Stimulated activated CD8-positive, alpha-beta memory T cell treated with anti-CD3 and anti-CD28 coated beads, Interleukin-2, amount 100 ng/mL, for 1 hour (primary cell): ENCODE measurements at regions not wholly inside any gene's neighbourhood (a gene's known extent, or its start where the extent isn't known, plus 50 kb on each side); places are given as distances from the start of the nearest gene placed in this dataset.

Experiments used
- DNase-seq, 2 donors: peaks; one replicate each; pipeline ENCODE4 v3.0.0-alpha.2; 2020; ENCODE audit warnings: low read depth in 2 of 2

DNA sequence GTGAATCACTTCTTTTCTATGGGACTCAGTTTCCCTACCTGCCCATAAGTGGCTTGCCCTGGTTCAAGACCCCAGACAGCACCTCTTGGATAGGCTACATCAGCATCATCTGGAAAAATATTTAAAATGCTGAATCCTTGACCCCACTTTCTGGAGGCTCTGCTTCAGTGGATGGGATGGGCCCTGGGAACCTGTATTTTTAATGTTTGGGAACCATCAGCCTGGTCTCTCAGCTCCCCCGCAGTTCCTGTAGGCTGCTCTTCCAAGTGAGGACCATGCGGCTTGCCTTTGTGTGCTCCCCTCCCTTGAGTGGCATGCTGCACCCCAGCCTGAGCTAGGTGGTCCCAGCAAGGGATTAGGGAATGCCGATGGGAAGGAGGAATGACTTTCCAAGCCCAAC, 68.3 kb upstream of the CRHR1 start:
- no peak for DNase-seq

DNA sequence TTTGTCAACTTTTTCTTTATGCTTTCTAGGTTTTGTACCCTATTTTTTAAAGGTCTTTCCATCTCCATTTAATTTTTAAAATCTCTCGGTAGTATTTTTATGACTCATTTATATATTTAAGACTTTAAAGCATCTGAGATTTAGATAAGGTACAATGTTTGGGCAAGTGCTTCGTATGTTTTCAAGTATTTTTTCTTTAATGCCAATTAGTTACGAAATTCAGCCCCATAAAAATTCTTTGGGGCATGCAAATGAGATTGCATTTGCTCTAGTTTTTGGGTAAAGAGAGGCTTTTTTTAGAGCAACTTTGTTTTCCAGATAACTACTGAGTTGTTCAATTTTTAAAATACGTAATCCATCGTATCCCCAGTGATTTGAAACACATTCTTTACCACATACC, 65.3 kb upstream of the CRHR1 start:
- DNase-seq: no peak

DNA sequence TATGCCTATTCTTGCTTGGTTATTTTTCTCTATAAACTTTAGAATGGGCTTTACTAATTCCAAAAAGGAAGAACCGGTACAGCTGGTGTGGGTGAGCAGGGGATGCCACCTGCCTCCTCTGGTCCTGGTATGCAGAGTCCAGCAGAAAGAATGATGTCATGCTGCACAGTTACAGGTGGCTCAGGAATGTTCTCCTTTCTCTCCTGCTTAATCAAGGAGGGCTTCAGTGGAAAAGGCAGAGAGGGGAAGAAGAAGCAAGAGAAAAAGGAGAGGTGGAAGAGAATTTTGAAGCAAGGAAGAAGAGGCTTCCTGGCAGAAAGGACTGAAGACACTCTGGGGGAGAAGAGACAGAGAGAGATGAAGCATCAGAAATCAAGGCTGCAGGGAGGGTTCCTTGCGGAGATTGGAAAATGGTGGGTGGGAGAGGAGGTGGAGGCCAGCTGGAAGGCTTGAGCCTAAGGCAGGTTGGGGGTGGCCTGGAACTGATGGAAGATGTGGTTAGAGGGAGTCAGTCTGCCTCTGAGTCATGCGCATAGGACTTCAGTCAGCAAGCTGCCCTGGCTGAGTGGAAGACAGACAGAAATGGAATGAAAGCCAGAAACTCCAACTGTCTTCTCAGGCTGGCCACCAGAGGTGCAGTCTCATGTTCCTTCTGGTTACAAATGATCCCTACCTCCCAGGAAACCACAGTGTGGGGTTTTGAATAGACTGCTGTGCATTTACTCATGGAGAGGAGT, 64.6 kb upstream of the CRHR1 start:
- DNase-seq: no peak

DNA sequence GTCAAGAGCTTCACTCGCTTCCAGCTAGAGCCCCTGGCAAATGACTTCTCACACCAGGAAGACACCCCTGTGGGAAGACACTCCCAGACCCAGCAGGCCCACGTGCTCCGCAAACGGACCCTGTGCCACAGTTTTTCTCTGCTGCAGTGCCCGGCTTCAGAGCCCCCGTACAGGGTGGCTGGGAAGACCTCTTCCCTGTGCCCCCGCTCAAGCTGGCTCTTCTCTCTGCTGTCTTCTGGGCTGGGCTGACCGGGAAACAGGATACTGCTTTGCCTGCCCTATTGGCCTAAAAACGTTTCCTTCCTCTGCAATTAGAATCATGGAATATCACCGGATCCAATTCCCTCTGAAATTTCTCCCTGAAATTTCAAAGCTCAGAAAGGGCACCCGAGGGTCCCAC, 63.7 kb upstream of the CRHR1 start:
- no peak for DNase-seq

DNA sequence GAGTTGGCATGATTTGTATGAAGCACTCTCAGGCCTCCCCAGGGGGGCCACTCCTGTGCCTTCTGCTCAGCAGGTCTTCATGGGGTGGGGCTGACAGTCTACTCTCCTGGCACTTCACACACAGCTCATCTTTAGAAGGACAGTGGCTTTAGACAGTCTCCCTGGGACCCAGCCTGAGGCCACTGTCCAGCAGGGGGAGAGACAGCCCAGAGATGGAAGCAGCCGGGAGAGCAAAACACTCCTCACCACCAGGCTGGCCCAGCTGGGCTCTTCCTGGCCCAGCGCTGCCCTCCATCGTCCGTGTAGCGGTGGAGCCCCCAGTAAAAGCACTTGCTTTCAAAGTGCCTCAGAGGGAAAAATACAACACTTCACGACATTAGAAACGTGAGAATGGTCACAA, 62.0 kb upstream of the CRHR1 start:
- DNase-seq: no peak

GRCh38 chr17:45729294-45729907, 54.7 kb upstream of the CRHR1 start:
- no peak for DNase-seq

- no peak for DNase-seq
Observed at GRCh38 chr17:45730192-45730591, 53.9 kb upstream of the CRHR1 start.

- DNase-seq: no peak
Observed at GRCh38 chr17:45731459-45731858, 52.7 kb upstream of the CRHR1 start.

GRCh38 chr17:45732926-45733505, 51.1 kb upstream of the CRHR1 start:
- DNase-seq: no peak

DNA sequence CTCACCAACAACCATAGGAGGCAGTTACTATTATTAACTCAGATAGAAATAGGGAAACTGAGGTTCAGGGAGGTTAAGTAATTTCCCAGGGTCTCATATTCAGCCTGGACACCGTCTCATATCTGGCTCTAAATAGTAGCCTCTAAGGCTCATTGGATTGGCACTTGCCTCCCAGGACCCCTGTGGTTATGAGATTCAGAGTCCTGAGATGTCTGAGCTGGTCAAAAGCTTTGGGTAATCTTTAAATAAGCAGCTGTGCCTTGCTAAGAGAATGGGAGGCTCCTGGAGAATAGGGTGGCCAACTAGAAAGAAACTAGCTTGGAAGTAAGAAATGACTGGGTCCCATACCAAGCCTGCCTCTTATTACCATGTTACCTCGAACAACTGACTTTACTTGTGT, 50.3 kb upstream of the CRHR1 start:
- no peak for DNase-seq
